Smooth muscle cell (in vitro differentiated cells): ENCODE measurements at regions not wholly inside any gene's neighbourhood (a gene's known extent, or its start where the extent isn't known, plus 50 kb on each side); places are given as distances from the start of the nearest gene placed in this dataset.

Source experiments
- DNase-seq: peaks from one replicate; lab custom pipeline; 2025; ENCODE audit not compliant: unreplicated experiment; lab: John Stamatoyannopoulos, UW
- H2AFZ ChIP-seq: fragments of 200-600 bp; sonication (generic); 2 replicates; pipeline ENCODE4 v1.6.0; 2016; ENCODE audit warnings: antibody characterized with exemption, low read depth, mild to moderate bottlenecking
- H3F3A ChIP-seq: fragments of 200-600 bp; sonication (generic); 2 replicates; pipeline ENCODE4 v1.6.0; 2017; ENCODE audit warnings: antibody characterized with exemption, low read depth
- H3K27ac ChIP-seq: fragments of 200-600 bp; sonication (generic); 2 replicates; pipeline ENCODE4 v1.5.1; 2016; ENCODE audit warnings: low read depth, mild to moderate bottlenecking
- H3K27me3 ChIP-seq: fragments of 200-600 bp; sonication (generic); 2 replicates; pipeline ENCODE4 v1.6.1; 2016; ENCODE audit warnings: low read depth, mild to moderate bottlenecking
- H3K36me3 ChIP-seq: fragments of 200-600 bp; sonication (generic); 2 replicates; pipeline ENCODE4 v1.5.1; 2016; ENCODE audit warnings: low read depth
- H3K4me1 ChIP-seq: fragments of 200-600 bp; sonication (generic); 2 replicates; pipeline ENCODE4 v1.5.1; 2016; ENCODE audit warnings: low read depth
- H3K4me2 ChIP-seq: fragments of 200-600 bp; sonication (generic); 2 replicates; pipeline ENCODE4 v1.6.0; 2016; ENCODE audit warnings: mild to moderate bottlenecking
- H3K4me3 ChIP-seq: fragments of 200-600 bp; sonication (generic); 2 replicates; pipeline ENCODE4 v1.5.1; 2016; ENCODE audit warnings: mild to moderate bottlenecking
- H3K79me2 ChIP-seq: fragments of 200-600 bp; sonication (generic); 2 replicates; pipeline ENCODE4 v1.6.0; 2016; ENCODE audit warnings: low read depth, mild to moderate bottlenecking
- H3K9ac ChIP-seq: fragments of 200-600 bp; sonication (generic); 2 replicates; pipeline ENCODE4 v1.6.0; 2016; ENCODE audit warnings: low read depth
- H3K9me3 ChIP-seq: fragments of 200-600 bp; sonication (generic); replicated peaks from 2 replicates; pipeline ENCODE4 v1.5.1; 2016; ENCODE audit warnings: low read depth
- H4K20me1 ChIP-seq: fragments of 200-600 bp; sonication (generic); 2 replicates; pipeline ENCODE4 v1.6.0; 2016; ENCODE audit warnings: low read depth
- CTCF ChIP-seq: fragments of 200-600 bp; sonication (generic); IDR thresholded peaks from 2 replicates; pipeline ENCODE4 v1.5.1; 2017; ENCODE audit warnings: borderline replicate concordance, mild to moderate bottlenecking, antibody characterized with exemption; ENCODE audit not compliant: insufficient read depth, poor library complexity, severe bottlenecking
- WGBS: methylation state at CpG from one replicate; pipeline ENCODE4 v1.1.7; 2016; ENCODE audit warnings: low lambda C conversion rate; 5-methylcytosine and 5-hydroxymethylcytosine counted together

DNA sequence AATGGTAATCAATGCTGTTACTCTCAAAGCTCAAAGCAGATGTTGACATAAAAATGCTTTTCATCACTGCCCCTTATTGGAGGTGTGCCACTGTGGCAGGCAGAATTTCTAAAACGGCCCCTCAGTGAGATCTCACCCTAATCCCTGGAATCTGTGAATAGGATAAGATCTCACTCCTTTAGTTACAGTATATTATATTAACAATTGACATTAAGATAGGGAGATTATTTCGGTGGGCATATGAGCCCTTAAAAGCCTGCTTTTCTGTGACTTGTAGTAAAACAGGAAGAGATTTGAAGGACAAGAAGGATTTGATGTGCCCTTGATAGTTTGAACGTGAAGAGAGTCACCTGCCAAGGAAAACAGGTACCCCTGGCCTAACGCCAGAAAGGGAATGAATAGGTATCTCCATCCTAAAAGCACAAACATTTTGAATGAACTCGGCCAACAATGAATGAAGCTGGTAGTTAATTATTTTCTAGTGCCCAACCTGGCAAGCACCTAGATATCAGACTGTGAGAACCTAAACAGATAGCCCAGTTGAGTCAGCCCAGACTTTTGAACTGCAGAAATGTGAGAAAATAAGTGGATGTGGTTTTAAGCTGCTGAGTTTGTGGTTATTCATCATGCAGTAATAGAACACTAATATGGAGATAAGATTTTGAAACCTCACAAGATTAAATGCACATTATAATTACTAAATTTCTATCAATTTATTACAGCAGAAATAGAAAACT lies 881.6 kb downstream of the PCDH18 start:
- no peaks in the 10 kb centered on the region for H3K4me1 ChIP-seq
- H3K9me3 ChIP-seq = no peaks in the 10 kb centered on the region
- H3F3A ChIP-seq = no peaks in the 10 kb centered on the region
- H3K27ac ChIP-seq = no peak overlapping the region
- no peaks in the 10 kb centered on the region for H3K36me3 ChIP-seq
- WGBS = 71% methylated on average over 5 of the region's 5 CpGs
- no peak for DNase-seq
- H3K79me2 ChIP-seq = no peaks in the 10 kb centered on the region
- H3K4me2 ChIP-seq = no peak overlapping the region
- H3K27me3 ChIP-seq = no peaks in the 10 kb centered on the region
- H2AFZ ChIP-seq = no peak overlapping the region
- no peaks in the 10 kb centered on the region for H4K20me1 ChIP-seq
- TF ChIP-seq CTCF = no peak
- no peak overlapping the region for H3K4me3 ChIP-seq
- no peak overlapping the region for H3K9ac ChIP-seq

DNA sequence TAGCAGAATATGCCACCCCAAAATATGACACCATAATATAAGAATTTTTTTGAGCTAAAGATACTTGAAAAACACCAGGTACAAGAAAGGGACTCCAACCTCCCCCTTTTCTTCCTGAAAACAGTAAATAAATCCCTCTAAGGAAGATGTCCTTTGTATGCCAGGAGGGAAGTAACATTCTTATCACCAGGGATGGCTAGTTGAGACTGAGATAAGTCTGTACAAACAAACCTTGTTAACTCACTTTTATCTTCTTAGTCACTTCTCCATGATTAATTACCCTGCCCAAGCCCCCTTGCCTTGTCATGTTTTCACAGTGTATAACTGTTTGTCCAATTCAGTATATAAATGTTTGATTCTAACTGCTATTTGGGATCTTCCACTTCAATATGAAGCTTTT lies 888.0 kb downstream of the PCDH18 start:
- no peak for DNase-seq
- no peak for TF ChIP-seq CTCF
- H3K36me3 ChIP-seq = no peaks in the 10 kb centered on the region

GRCh38 chr4:136643416-136643815 lies 888.9 kb downstream of the PCDH18 start:
- no peak for TF ChIP-seq CTCF
- no peak overlapping the region for H3K4me3 ChIP-seq
- H3F3A ChIP-seq = no peaks in the 10 kb centered on the region
- no peaks in the 10 kb centered on the region for H3K9me3 ChIP-seq
- 73% methylated on average over 2 of the region's 2 CpGs for WGBS
- H3K4me2 ChIP-seq = no peak overlapping the region
- H3K4me1 ChIP-seq = peaks cover 9% of the 10 kb centered on the region
- no peaks in the 10 kb centered on the region for H4K20me1 ChIP-seq
- no peak for DNase-seq
- no peaks in the 10 kb centered on the region for H3K79me2 ChIP-seq
- no peak overlapping the region for H2AFZ ChIP-seq
- no peak overlapping the region for H3K27ac ChIP-seq
- H3K27me3 ChIP-seq = no peaks in the 10 kb centered on the region
- no peak overlapping the region for H3K9ac ChIP-seq
- no peaks in the 10 kb centered on the region for H3K36me3 ChIP-seq

More for the DNA sequence above, 888.0 kb downstream of the PCDH18 start:
- Histone ChIP-seq H3K27ac (no peak overlapping the region), H3K4me1 (peaks cover 9% of the 10 kb centered on the region), H2AFZ (no peak overlapping the region), H3K79me2 (no peaks in the 10 kb centered on the region), H3K4me2 (no peak overlapping the region), H3K27me3 (no peaks in the 10 kb centered on the region), H3K9me3 (no peaks in the 10 kb centered on the region), H3K4me3 (no peak overlapping the region), H3K9ac (no peak overlapping the region), H4K20me1 (no peaks in the 10 kb centered on the region), H3F3A (no peaks in the 10 kb centered on the region)
